GM12801 (cell line): ENCODE measurements at regions not wholly inside any gene's neighbourhood (a gene's known extent, or its start where the extent isn't known, plus 50 kb on each side); places are given as distances from the start of the nearest gene placed in this dataset.

Source experiments
- TF ChIP-seq, protein P1 (sequence below): IDR thresholded peaks from one replicate; pipeline ENCODE4 v1.5.1; 2011; ENCODE audit warnings: control low read depth; ENCODE audit not compliant: insufficient read length; ENCODE audit errors: extremely low read depth

DNA sequence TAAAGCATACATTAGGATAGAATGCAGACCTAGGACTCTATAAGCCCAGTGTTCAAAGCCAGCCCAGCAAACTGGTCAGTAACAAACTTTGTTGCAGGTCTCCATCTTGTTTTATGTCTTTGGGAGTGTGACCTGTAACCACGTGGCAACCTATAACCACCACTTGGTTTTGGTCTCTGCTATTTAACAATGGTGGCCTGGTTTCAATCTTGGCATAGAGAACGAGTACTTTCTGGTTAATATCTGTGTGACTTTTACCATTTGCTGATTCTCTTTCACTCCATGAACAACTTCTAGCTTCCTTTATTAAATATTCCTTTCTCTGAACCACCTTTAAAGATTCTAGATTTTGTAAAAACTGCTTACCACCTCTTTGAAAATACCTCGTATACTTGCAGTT lies 118.5 kb downstream of the KCNS3 start:
- TF ChIP-seq, protein P1, sequence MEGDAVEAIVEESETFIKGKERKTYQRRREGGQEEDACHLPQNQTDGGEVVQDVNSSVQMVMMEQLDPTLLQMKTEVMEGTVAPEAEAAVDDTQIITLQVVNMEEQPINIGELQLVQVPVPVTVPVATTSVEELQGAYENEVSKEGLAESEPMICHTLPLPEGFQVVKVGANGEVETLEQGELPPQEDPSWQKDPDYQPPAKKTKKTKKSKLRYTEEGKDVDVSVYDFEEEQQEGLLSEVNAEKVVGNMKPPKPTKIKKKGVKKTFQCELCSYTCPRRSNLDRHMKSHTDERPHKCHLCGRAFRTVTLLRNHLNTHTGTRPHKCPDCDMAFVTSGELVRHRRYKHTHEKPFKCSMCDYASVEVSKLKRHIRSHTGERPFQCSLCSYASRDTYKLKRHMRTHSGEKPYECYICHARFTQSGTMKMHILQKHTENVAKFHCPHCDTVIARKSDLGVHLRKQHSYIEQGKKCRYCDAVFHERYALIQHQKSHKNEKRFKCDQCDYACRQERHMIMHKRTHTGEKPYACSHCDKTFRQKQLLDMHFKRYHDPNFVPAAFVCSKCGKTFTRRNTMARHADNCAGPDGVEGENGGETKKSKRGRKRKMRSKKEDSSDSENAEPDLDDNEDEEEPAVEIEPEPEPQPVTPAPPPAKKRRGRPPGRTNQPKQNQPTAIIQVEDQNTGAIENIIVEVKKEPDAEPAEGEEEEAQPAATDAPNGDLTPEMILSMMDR: no peak

DNA sequence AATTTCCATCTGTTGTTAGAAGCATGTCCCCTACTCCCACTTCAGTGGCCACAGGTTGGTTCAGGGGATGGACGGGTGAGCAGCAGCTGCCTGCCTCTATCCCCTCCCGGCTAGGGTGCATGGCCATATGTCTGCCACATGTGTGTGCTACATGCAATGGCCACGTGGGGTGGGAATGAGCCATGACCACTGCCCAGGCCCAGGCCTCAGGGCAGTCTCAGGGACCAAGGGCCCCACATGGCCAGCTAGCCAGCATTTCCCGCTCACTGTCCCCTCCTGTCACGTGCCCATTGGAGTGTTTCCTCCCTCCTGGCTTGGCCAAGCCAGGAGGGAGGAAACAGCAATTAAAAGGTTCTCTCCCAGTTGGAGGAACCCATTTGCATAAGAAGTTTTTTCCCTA lies 117.1 kb downstream of the KCNS3 start:
- TF ChIP-seq, protein P1: no peak
